ENCODE measurements at regions not wholly inside any gene's neighbourhood (a gene's known extent, or its start where the extent isn't known, plus 50 kb on each side); places are given as distances from the start of the nearest gene placed in this dataset.

- TF ChIP-seq CTCF (IDR thresholded peaks at IDR 0.05) (no peak), POLR2A (IDR thresholded peaks at IDR 0.05) (no peak)
These were observed 63.1 kb upstream of the LEP start for GRCh38 chr7:128177768-128178550.

Data from heart left ventricle (tissue), 13 donors.